K562 (cell line): ENCODE measurements at regions not wholly inside any gene's neighbourhood (a gene's known extent, or its start where the extent isn't known, plus 50 kb on each side); places are given as distances from the start of the nearest gene placed in this dataset.

Experiments
- CHD4 ChIP-seq: fragments of 200-600 bp; sonication (generic); IDR thresholded peaks from 3 replicates; pipeline ENCODE4 v1.6.1; 2012; ENCODE audit warnings: low read depth, mild to moderate bottlenecking, mixed read lengths, low read length, inconsistent platforms; ENCODE audit not compliant: insufficient read depth, insufficient replicate concordance, poor library complexity, severe bottlenecking
- CTCF ChIP-seq, 3 experiments: IDR thresholded peaks in 2 of 3; conservative IDR thresholded peaks in 1 of 3; 2 replicates each; pipeline ENCODE4 v1.5.1; 2011 to 2012; ENCODE audit warnings: low read length in 3 of 3, mild to moderate bottlenecking in 3 of 3, control low read depth in 2 of 3, improper control_type of control experiment in 1 of 3, inconsistent platforms in 1 of 3, low read depth in 1 of 3, mixed read lengths in 1 of 3, moderate library complexity in 1 of 3; ENCODE audit not compliant: insufficient read depth in 2 of 3
- EZH2 ChIP-seq: IDR thresholded peaks from 2 replicates; pipeline ENCODE4 v1.6.1; 2012; ENCODE audit warnings: low read depth, mild to moderate bottlenecking, inconsistent platforms, low read length, borderline replicate concordance

GRCh38 chr11:91560434-91560833 lies 664.2 kb upstream of the FAT3 start:
- TF ChIP-seq CHD4 (no peak), CTCF (IDR thresholded peaks at IDR 0.05 in 2 of 3, conservative IDR thresholded peaks at IDR 0.05 in 1 of 3; ENCODE audit: insufficient read depth in 2 of 3, low read depth in 1 of 3, low read length in 3 of 3) (no peak), EZH2 (no peak)
